ENCODE measurements at regions not wholly inside any gene's neighbourhood (a gene's known extent, or its start where the extent isn't known, plus 50 kb on each side); places are given as distances from the start of the nearest gene placed in this dataset.
"Not testable (repeated sequence)": the region's sequence is repeated elsewhere in the genome, so short reads cannot be mapped to it uniquely, and the experiment has no call there.

GRCh38 chr3:69688400-69688799 lies 50.9 kb upstream of the MITF start:
- no peak for DNase-seq

GRCh38 chr3:69687641-69688040 lies 51.6 kb upstream of the MITF start:
- DNase-seq, result no peak

GRCh38 chr3:69686056-69686455 lies 53.2 kb upstream of the MITF start:
- no peak for DNase-seq

- DNase-seq, result no peak
Measured at GRCh38 chr3:69684309-69684961, 54.8 kb upstream of the MITF start.

- DNase-seq, result no peak
Measured at GRCh38 chr3:69683082-69683806, 56.0 kb upstream of the MITF start.

GRCh38 chr3:69677456-69677855 lies 61.8 kb upstream of the MITF start:
- not testable (repeated sequence) for DNase-seq

- no peak for DNase-seq
Measured at GRCh38 chr3:69675786-69676530, 63.3 kb upstream of the MITF start.

- DNase-seq, result no peak
Measured at GRCh38 chr3:69674752-69675151, 64.5 kb upstream of the MITF start.

- DNase-seq, result peak; percentile 55
Measured at GRCh38 chr3:69671082-69671952, 67.9 kb upstream of the MITF start.

- DNase-seq, result no peak
Measured at GRCh38 chr3:69669070-69669469, 70.2 kb upstream of the MITF start.

GRCh38 chr3:69665026-69665737 lies 74.1 kb upstream of the MITF start:
- DNase-seq, result no peak

GRCh38 chr3:69660631-69661030 lies 78.6 kb upstream of the MITF start:
- DNase-seq, result no peak

GRCh38 chr3:69659180-69659910 lies 79.9 kb upstream of the MITF start:
- no peak for DNase-seq

- DNase-seq, result no peak
Measured at GRCh38 chr3:69658514-69659140, 80.6 kb upstream of the MITF start.

- not testable (repeated sequence) for DNase-seq
Measured at GRCh38 chr3:69657030-69657429, 82.2 kb upstream of the MITF start.

- no peak for DNase-seq
Measured at GRCh38 chr3:69651765-69652164, 87.5 kb upstream of the MITF start.

GRCh38 chr3:69650066-69650419 lies 89.2 kb upstream of the MITF start:
- no peak for DNase-seq

GRCh38 chr3:69649120-69650065 lies 89.9 kb upstream of the MITF start:
- no peak for DNase-seq

GRCh38 chr3:69648126-69648525 lies 91.1 kb upstream of the MITF start:
- no peak for DNase-seq

All from right forelimb (tissue), 1 donor.